T-helper 2 cell (primary cell): ENCODE measurements at regions not wholly inside any gene's neighbourhood (a gene's known extent, or its start where the extent isn't known, plus 50 kb on each side); places are given as distances from the start of the nearest gene placed in this dataset.
"Not testable (repeated sequence)": the region's sequence is repeated elsewhere in the genome, so short reads cannot be mapped to it uniquely, and the experiment has no call there.

ENCODE experiments used
- DNase-seq, 5 experiments: peaks; one replicate each; pipeline versions ENCODE4 v3.0.0 to v3.0.0-alpha.2; 2012 to 2022

DNA sequence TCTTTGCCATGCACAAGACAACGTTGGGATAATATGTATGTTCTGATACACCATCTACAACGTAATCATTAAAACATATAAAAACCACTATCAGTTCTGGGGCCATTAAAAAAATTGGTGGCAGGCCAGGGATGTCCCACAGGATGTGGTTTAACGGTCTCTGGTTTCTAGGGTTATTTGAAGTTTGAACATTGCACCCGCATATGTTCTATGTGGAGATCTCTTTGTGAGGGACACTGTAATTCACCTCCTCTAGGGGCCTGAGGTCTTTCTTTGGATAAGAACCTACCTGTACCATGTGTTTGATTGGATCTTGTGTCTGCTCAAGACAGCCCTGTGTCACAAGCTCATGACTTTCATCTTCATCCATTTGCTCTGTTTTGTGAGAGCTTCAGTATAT is 73.2 kb downstream of the GGTLC2 start:
- DNase-seq = peak in 1 of 5 experiments; percentile 14

DNA sequence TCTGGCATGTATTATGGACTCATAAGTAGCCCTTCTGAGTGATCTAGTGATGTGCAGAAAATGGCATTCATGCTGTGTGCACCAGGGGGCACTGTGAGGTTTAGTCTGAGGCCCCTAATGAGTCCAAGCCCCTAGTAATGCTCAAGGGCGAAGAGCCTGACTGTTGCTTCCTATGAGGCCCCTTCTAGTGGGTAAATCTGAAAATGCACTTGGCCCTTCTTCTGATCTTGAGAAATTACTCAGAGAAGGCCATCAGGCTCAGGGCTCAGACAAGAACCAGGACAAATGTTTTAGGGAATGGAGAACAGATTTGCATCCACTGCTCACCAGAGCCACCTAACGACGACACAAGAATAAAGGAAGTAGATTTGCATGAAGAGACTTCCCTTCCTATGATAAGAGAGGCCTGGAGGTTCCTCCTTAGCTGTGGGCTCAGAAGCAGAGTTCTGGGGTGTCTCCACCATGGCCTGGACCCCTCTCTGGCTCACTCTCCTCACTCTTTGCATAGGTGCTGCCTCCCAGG is 75.8 kb downstream of the GGTLC2 start:
- peak in 2 of 5 experiments; percentile 48 to 52 for DNase-seq

DNA sequence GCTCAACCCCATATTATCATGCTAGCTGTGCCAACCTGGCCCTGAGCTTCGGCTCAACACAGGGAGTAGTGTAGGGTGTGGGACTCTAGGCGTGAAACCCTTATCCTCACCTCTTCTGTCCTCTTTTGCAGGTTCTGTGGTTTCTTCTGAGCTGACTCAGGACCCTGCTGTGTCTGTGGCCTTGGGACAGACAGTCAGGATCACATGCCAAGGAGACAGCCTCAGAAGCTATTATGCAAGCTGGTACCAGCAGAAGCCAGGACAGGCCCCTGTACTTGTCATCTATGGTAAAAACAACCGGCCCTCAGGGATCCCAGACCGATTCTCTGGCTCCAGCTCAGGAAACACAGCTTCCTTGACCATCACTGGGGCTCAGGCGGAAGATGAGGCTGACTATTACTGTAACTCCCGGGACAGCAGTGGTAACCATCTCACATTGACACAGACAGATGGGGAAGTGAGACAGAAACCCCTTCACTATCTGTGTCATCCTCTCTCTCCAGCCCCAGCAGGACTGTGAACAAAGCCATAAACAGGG is 76.4 kb downstream of the GGTLC2 start:
- peak in 1 of 5 experiments; percentile 49 for DNase-seq

DNA sequence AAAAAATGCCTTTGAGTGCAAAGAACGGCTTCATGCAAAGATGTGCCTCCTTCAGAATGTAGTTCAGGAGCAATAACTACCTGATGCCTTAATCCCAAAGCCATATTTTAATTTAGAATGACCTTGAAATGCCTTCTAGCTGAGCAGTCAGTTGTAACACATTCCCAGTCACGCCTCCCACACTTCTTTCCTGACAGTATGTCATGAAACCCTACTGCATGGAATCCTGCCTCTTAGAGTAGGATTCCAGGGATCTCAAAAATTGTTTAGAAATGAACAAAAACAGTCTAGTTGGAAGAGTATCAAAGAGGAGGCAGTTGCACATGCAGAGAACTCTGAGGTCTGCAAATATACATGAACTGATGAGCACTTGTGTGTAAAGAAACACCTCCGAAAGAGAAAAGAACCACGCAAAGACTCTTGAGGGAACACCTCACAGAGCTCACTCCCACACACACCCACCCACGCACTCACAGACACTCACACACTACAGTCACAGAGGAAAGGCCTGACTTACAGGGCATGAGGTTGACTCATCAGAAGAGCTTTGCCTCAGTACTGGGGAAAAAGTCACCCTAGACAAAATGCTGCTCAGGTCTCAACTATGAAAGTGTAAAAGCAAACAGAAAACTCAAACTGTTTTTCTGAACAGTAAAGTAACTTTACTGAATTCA is 77.4 kb downstream of the GGTLC2 start:
- DNase-seq = peak in 3 of 5 experiments; percentile 19 to 38 (median 21)

DNA sequence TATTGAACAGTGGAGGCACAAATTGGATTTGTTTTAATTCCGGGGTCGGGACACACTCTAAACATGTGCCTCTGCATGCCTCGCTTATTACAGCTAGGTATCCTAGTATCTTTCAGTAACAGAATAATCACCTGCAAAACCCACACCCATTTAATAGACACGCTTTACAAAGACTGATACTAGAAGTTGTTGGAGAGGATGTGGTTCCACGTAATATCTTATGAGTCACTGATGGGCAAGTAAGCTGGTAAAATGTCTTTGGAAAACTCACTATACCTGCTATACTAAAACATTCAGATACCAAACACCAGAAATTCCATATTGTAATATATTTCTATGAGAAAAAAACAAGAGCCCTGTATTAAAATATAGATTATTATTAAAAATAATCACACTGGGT is 84.0 kb downstream of the GGTLC2 start:
- peak in 1 of 5 experiments; percentile 33 for DNase-seq

DNA sequence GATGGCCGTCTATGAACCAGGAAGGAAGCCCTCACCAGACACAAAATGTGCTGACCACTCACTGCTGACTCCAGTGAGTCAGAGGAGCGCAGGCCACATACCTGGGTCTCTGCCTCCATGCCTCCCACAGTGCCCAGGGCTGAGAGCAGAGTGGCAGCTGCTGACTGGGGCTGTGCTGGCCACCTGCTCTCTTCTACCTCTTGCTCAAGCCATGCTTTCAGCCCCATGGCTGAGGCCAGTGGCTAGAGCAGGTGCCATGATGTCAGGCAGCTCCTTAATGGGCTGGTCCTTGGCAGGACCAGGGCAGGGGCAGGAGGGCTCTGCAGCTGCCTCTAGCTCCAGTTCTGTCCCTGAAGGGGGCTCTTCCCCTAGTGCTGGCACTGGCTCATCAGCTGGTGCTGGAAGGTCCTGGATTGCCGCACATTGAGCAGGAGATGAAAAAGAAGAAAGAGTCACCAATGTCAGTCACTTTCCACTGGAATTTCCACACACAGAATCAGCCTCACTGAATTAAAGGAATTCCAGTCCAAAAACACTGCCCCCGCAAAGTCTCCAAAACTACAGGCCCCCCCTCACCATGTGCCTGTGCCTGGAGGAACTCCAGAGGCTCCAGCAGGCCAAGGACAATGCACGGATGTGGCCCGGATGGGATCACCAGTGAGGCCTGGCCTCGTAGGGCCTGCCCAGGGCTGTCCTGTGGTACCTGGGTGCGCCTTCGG is 86.4 kb downstream of the GGTLC2 start:
- no peak for DNase-seq

DNA sequence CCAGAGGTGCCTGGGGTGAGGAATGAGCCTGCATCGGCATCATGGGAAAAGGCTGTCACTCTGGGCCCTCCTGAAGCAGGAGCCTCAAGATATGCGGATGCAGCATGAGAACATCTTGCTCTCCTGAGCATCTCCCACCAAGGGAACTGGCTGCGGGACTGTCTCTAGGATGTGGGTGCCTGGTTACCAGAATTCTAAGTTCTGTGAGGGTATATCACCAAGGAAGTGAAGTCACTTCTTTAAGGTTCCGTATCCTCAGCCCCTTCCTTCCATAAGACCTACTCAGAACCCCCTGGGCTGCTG is 86.9 kb downstream of the GGTLC2 start:
- no peak for DNase-seq

DNA sequence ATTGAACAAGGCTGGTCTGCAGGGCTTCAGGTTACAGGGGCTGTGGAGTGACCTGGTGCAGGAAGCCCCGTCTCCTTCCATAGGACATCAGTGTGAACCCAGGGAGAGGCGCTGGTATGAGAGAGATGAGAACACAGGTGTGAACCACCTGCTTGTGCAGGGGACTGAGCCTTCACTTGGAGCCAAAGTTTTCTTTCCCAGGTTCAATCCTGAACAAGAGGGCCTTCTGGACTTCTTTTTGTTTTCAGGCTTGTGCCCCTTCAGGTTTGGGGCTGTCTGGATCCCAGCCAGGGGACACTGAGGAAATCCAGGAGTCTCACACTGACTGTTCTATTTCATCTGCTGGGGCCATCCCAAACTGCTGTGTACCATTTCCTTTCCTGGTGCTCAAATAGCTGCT is 88.6 kb downstream of the GGTLC2 start:
- DNase-seq = not testable (repeated sequence)

DNA sequence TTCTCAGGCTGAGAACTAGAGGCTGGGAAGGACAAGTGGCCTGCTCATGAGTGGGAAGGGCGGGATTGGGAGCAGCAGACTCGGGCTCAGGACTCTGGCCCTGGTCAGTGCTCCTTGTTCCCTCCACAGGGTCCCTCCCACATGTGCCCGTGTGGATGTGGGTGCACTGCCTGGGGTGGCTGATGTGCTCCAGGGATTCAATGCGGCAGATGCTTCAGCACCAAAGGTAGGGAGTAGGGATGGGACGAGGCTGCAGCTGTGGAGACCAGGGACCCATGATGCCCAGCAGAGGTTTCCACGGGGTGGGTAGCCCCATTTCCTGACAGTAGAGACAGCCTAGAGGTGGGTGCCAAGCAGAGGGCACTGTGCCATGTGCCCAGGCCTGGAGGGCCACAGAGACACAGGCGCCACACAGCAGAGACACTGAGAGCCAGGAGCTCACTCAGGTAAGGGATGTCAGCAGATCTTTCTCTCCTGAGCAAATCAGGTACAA is 89.5 kb downstream of the GGTLC2 start:
- no peak for DNase-seq

DNA sequence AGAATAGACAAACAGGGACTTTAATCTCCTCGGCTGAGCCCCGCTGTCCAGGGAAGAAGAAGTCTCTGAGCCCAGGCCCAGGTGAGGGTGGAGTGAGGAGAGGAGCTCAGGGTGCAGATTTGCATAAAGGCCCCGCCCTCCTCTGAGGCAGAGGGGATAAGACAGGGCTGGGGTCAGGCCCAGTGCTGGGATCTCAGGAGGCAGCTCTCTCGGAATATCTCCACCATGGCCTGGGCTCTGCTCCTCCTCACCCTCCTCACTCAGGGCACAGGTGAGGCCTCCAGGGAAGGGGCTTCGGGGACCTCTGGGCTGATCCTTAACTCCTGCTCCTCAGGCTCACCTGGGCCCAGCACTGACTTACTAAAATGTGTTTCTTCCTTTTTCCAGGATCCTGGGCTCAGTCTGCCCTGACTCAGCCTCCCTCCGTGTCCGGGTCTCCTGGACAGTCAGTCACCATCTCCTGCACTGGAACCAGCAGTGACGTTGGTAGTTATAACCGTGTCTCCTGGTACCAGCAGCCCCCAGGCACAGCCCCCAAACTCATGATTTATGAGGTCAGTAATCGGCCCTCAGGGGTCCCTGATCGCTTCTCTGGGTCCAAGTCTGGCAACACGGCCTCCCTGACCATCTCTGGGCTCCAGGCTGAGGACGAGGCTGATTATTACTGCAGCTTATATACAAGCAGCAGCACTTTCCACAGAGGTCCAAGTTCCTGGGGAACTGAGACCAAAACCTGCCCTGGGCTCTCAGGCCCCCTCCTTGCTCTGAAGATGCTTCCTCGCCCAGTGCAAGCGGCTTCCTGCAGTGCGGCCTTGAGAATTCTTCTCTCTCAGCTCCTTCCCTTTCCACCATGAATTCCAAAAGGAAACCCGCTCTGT is 90.2 kb downstream of the GGTLC2 start:
- DNase-seq = not testable (repeated sequence)

DNA sequence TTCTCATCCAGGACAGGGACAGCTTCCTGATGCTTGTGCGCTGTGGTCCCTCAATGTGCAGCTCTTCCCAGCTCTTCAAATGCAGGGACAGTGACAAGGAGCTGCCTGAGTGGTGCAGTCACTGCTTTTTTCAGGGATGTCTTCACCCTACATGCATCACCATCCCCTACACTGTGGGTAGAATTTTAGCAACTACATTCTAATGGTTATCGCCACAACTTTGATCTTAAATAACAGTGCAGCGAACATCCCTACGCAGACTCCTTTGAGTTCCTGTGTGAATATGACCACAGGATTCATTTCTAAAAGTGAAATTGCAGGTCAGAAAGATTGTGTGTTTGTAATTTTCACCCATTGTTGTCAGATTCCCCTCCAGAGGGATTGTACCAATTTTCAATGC is 90.9 kb downstream of the GGTLC2 start:
- peak in 1 of 5 experiments; percentile 48 for DNase-seq

DNA sequence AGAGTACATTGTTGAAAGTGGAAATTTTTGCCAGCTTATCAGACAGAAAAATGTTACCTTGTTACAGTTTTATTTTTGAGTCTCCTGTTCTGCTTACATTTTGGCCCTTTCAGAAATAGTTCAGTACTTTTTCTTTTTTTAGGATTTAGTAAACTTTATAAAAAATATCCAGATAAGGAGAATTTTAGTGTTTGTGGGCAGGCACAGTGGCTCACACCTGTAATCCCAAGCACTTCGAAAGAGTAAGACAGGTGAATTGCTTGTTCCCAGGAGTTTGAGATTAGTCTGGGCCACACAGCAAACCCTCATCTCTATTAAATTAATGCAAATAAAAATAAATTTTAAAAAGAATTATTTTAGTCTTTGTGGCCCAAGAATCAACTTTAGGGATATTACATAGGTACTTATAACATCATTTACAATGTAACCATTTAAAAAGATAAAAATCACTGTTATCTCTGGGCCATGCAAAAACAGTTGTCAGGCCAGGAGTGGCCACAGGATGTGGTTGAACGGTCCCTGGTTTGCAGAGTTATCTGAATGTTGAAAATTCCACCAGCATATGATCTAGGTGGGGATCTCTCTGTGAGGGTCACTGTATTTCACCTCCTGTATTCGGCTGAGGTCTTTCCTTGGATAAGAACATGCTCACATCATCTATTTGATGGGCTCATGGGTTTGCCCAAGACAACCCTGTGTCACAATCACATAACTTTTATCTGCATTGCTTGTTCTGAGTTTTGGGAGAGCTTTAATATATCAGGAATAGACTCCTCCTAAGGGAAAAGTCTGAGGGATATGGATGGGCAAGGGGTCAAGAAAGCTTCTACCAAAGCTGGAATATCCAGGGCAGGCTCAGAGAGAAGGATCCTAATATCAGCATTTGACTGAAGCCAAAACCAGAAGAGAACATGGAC is 91.5 kb downstream of the GGTLC2 start:
- DNase-seq = no peak

DNA sequence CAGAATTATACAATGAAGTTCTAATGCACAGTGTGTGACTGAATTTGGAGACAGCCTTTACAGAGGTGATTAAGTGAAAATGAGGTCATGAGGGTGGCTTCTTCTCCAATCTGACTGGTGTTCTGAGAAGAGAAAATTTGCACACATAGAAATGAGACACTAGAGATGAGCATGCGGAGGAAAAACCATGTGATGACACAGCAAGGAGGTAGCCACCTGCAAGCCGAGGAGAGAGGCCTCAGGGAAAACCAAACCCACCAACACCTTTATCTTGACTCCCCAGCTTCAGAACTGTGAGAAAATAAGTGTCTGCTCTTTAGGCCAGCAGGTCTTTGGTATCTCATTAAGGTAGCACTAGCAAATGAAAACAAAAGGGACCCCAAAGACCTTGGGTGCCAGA is 93.2 kb downstream of the GGTLC2 start:
- peak in 1 of 5 experiments; percentile 39 for DNase-seq

DNA sequence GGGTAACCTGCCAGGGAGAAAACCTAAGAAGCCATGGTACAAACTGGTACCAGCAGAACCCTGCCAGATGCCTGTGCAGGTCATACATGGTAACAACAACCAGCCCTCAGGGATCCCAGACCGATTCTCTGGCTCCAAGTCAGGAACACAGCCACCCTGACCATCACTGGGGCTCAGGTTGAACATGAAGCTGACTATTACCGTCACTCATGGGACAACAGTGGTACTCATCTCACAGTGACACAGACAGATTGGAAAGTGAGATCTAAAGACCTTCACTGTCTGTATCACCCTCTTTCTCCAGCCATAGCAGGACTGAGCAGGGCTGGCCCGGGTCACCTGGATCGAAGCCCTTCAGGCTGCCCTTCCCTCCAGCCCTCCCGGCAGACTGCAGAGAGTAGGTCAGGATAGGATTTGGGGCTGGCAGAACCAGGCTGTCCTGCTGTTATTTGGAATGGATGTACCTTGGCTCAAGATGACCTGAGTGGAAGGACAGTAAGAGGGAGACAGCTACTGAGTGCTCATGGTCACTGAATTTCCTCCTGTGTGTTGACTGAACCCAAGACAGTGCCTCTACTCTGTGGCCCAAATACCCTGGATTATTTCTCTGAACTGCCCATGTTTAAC is 94.7 kb downstream of the GGTLC2 start:
- DNase-seq = no peak

DNA sequence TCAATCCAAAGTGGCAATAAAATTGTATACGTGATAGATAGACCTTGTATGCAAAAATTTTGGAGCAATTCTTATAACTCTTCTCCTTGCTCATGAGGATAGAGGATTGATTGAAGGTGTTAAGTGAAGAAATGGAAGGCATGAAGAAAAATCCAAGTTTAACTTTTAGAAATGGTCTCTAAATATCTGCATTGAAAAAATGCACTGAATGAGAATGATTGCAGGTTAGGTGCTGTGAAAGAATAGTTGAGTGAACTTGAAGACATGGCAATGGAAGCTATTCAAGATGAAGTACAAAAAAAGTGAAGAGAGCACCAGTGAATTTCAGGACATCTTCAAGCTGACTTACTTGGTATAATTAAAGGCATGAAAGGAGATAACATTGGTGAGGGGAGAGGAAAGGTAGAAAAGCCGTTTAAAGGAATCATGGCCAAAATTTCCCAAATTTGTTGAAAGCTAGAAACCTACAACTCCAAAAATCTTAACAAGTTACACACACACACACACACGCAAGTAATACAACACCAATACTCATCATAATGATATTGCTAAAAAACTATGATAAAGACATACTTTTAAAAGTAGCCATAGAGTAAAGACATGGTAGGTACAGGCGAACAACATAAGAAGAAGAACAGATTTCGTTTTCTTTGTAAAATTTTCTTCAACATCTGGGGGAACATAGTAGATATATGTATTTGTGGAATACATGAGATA is 96.3 kb downstream of the GGTLC2 start:
- no peak for DNase-seq

DNA sequence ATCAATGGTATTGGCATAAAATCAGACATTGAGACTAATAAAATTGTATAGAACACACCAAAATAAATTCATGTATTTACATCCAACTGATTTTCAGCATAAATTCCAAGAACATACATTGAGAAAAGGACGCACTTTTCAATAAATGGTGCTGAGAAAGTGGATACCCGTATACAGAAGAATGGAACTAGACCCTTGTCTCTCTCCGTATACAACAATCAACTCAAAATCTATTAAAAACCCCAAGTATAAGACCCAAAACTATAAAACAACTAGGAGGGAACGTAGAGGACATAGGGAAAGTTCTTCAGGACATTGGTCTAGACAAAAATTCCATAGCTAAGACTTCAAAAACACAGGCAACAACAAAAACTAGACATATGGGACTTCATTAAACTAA is 97.4 kb downstream of the GGTLC2 start:
- DNase-seq = no peak

DNA sequence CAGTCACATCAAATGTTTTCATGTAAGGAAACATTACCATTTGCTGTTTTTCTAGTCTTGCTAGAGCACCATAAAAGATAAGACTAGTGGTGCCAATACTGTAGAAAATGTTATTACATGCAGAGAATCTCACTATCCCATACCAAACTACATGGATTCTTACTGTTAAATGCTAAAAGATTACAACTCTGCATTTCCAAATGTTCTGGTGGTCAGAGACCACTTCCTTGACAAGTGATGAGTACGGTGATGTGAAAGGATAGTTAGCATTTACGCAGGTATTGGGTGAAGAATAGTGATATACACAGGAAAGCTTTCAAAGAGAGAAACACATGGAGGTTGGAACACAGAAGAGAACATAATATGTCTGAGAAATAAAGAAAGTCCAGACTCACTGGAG is 98.2 kb downstream of the GGTLC2 start:
- DNase-seq = no peak

DNA sequence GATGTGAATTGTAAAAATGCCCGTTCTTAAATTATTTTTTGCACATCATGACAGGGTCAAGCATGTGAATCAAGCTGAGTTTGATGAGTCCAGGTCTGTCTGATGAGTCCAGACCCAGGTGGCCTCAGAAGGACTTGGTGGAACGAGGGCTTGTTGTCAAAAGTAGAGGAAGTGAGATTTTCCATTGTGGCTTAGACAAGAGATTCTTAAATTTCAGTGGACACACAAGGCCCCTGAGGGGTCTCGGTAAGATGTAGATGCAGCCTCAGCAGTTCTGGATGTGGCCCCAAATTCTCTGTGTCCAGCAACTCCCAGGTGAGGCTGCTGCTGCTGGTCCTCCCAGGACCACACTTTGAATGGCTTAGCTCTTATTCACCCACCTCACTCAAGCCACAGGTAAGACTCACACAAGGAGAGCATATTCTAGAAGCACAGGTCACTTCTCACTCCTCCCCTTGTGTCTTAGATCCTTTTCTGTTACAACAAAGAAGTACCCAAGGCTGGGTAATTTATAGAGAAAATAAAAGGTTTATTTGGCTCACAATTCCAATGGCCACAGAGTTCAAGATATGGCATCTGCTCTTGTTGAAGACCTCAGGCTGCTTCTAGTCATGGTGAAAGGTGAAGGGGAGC is 98.8 kb downstream of the GGTLC2 start:
- DNase-seq = no peak

DNA sequence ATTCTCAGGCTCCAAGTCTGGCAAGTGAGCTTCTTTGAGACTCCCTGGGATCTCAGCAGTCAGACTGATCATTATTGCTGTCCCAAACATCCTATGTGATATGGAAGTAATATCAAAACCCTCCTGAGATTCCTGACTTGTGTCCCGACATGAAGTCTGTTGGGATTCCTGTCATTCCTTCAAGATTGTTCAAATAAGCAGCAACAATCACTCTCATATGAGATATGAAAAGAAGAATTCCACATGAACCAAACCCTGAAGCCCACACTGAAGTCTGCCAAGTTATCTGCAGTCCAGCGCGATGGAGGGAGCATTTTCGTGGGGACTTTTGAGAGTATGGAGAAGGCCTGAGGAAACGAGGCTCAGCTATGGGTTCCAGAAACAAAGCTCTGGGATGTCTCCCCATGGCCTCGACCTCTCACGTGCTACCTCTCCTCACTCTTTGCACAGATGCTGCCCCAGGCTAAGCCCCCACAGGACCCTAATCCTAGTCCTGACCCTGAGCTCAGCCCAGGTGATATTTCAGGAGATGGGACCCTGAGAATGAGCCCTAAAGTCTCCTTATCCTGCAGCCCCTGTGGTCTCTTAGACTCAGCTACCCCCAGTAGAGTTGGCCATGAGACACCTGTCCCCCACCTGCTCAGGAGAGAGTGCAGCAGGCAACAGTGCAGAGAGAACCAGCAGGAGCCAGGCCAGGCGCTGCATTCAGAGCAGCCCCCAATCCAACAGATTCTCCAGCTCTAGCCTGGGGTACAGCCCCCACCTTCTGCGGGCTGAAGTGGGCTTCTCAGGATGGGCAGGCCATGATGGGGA is 100.2 kb downstream of the GGTLC2 start:
- DNase-seq = no peak
